Spleen (tissue), 11 donors: ENCODE measurements at regions not wholly inside any gene's neighbourhood (a gene's known extent, or its start where the extent isn't known, plus 50 kb on each side); places are given as distances from the start of the nearest gene placed in this dataset.

Experiments
- DNase-seq: peaks from one replicate; pipeline ENCODE4 v3.0.0-alpha.2; 2020
- H3K27ac ChIP-seq, 8 donors: fragments of 200-600 bp; sonication (generic) in 7 of 8; 1 replicate in 4 of 8; 2 replicates in 4 of 8; pipeline versions ENCODE4 v1.5.0 to v1.8.0; 2016 to 2021; ENCODE audit warnings: inconsistent platforms in 4 of 8, mild to moderate bottlenecking in 4 of 8, moderate library complexity in 1 of 8
- H3K27me3 ChIP-seq, 7 donors: fragments of 200-600 bp; sonication (generic) in 6 of 7; replicated peaks in 1 of 7; 1 replicate in 4 of 7; 2 replicates in 3 of 7; pipeline versions ENCODE4 v1.5.0 to v1.8.0; 2016 to 2021; ENCODE audit warnings: inconsistent platforms in 3 of 7, mild to moderate bottlenecking in 1 of 7
- H3K36me3 ChIP-seq, 6 donors: fragments of 200-600 bp; sonication (generic) in 5 of 6; 1 replicate in 4 of 6; 2 replicates in 2 of 6; pipeline versions ENCODE4 v1.5.0 to v1.8.0; 2016 to 2021; ENCODE audit warnings: inconsistent platforms in 2 of 6
- H3K4me1 ChIP-seq, 6 donors: fragments of 200-600 bp; sonication (generic) in 5 of 6; 1 replicate in 3 of 6; 2 replicates in 3 of 6; pipeline versions ENCODE4 v1.5.0 to v1.8.0; 2016 to 2021; ENCODE audit warnings: inconsistent platforms in 3 of 6
- H3K4me3 ChIP-seq, 8 donors: fragments of 200-600 bp; sonication (generic) in 7 of 8; 1 replicate in 4 of 8; 2 replicates in 4 of 8; pipeline versions ENCODE4 v1.5.0 to v1.8.0; 2016 to 2021; ENCODE audit warnings: inconsistent platforms in 4 of 8, mild to moderate bottlenecking in 4 of 8, moderate library complexity in 2 of 8
- H3K9me3 ChIP-seq, 8 donors: fragments of 200-600 bp; sonication (generic) in 7 of 8; 1 replicate in 4 of 8; 2 replicates in 4 of 8; pipeline versions ENCODE4 v1.5.0 to v1.8.0; 2016 to 2021; ENCODE audit warnings: inconsistent platforms in 4 of 8
- CTCF ChIP-seq, 11 experiments: fragments of 200-600 bp in 7 of 11; fragments of 450-650 bp in 4 of 11; sonication (generic) in 4 of 11; IDR thresholded peaks in 8 of 11; conservative IDR thresholded peaks in 3 of 11; 1 replicate in 7 of 11; 2 replicates in 4 of 11; pipeline versions ENCODE4 v1.4.0 to v1.8.0; 2016 to 2021; ENCODE audit warnings: antibody characterized with exemption in 11 of 11, inconsistent platforms in 4 of 11, mild to moderate bottlenecking in 1 of 11
- POLR2A ChIP-seq, 3 donors: fragments of 450-650 bp; IDR thresholded peaks; one replicate each; pipeline ENCODE4 v1.5.1; 2017; ENCODE audit warnings: antibody characterized with exemption in 3 of 3, mild to moderate bottlenecking in 1 of 3
- POLR2AphosphoS5 ChIP-seq, 3 donors: sonication (generic); formaldehyde crosslinking; IDR thresholded peaks; one replicate each; pipeline ENCODE4 v1.5.1; 2017; ENCODE audit warnings: antibody characterized with exemption in 3 of 3
- WGBS, 5 donors: extraction: QIAGEN DNeasy Blood & Tissue Kit in 3 of 5; methylation state at CpG; one replicate each; pipeline versions ENCODE4 v1.1.5 to v1.1.7; 2013 to 2018; 5-methylcytosine and 5-hydroxymethylcytosine counted together
- intact Hi-C: fragments of 100-400 bp; cut with DNase I; formaldehyde crosslinking; loops from one replicate; pipeline ENCODE4 v1.15.0; 2023; ENCODE audit warnings: low total_unique reads
- donor health status: healthy with polysubstance abuse.
- donor health status: DM: no; HTN: no; CAD: no; lungs with moderate emphysema.
- donor health status: DM: no; HTN: no; CAD: no.
- donor health status: Bipolar disorder and iron deficiency.
- donor health status: healthy.
- donor health status: DM: no; HTN: no; CAD: no.
- donor health status: DM: yes; HTN: yes; CAD: no.

- no peak overlapping the region for H3K27ac ChIP-seq
- TF ChIP-seq POLR2A (IDR thresholded peaks at IDR 0.05) (no peak), CTCF (IDR thresholded peaks at IDR 0.05 in 8 of 11, conservative IDR thresholded peaks at IDR 0.05 in 3 of 11) (no peak), POLR2AphosphoS5 (IDR thresholded peaks at IDR 0.05) (no peak)
- H3K36me3 ChIP-seq = no peaks in the 10 kb centered on the region
- no peak overlapping the region for H3K4me3 ChIP-seq
- 81 to 88% (median 85%) methylated on average over 7 of the region's 7 CpGs for WGBS, 5 donors
- H3K4me1 ChIP-seq = no peaks in the 10 kb centered on the region
- DNase-seq = no peak
- no peaks in the 10 kb centered on the region for H3K27me3 ChIP-seq
- intact Hi-C loops = no loop called here
- peaks cover 0 to 8% (median 0%) of the 10 kb centered on the region in 8 donors for H3K9me3 ChIP-seq
Observed at GRCh38 chr14:65257425-65257824, 155.1 kb upstream of the FUT8 start.

- no peak for TF ChIP-seq CTCF (IDR thresholded peaks at IDR 0.05 in 8 of 11, conservative IDR thresholded peaks at IDR 0.05 in 3 of 11)
- TF ChIP-seq POLR2A (IDR thresholded peaks at IDR 0.05) = no peak
- TF ChIP-seq POLR2AphosphoS5 (IDR thresholded peaks at IDR 0.05) = no peak
- Histone ChIP-seq H3K4me1 (no peaks in the 10 kb centered on the region), H3K4me3 (no peak overlapping the region), H3K27me3 (no peaks in the 10 kb centered on the region), H3K9me3 (peaks cover 0 to 8% (median 0%) of the 10 kb centered on the region in 8 donors), H3K36me3 (no peaks in the 10 kb centered on the region), H3K27ac (no peak overlapping the region)
- 57 to 77% (median 72%) methylated on average over 1 of the region's 1 CpG for WGBS, 5 donors
- DNase-seq = no peak
- intact Hi-C loops = no loop called here
Observed at GRCh38 chr14:65258391-65258790, 154.1 kb upstream of the FUT8 start.

GRCh38 chr14:65259000-65259399 is 153.5 kb upstream of the FUT8 start:
- intact Hi-C loops = no loop called here
- 92 to 100% (median 93%) methylated on average over 2 of the region's 2 CpGs for WGBS, 5 donors
- Histone ChIP-seq H3K27ac (no peak overlapping the region), H3K27me3 (no peaks in the 10 kb centered on the region), H3K9me3 (peaks cover 0 to 8% (median 0%) of the 10 kb centered on the region in 8 donors), H3K4me3 (no peak overlapping the region), H3K36me3 (no peaks in the 10 kb centered on the region), H3K4me1 (no peaks in the 10 kb centered on the region)
- DNase-seq = no peak
- no peak for TF ChIP-seq CTCF (IDR thresholded peaks at IDR 0.05 in 8 of 11, conservative IDR thresholded peaks at IDR 0.05 in 3 of 11)
- no peak for TF ChIP-seq POLR2A (IDR thresholded peaks at IDR 0.05)
- TF ChIP-seq POLR2AphosphoS5 (IDR thresholded peaks at IDR 0.05) = no peak

GRCh38 chr14:65260786-65261185 is 151.7 kb upstream of the FUT8 start:
- TF ChIP-seq POLR2A (IDR thresholded peaks at IDR 0.05) (no peak), CTCF (IDR thresholded peaks at IDR 0.05 in 8 of 11, conservative IDR thresholded peaks at IDR 0.05 in 3 of 11) (no peak), POLR2AphosphoS5 (IDR thresholded peaks at IDR 0.05) (no peak)
- Histone ChIP-seq H3K27ac (no peak overlapping the region), H3K4me1 (no peaks in the 10 kb centered on the region), H3K9me3 (peaks cover 0 to 8% (median 0%) of the 10 kb centered on the region in 8 donors), H3K27me3 (no peaks in the 10 kb centered on the region), H3K4me3 (no peak overlapping the region), H3K36me3 (no peaks in the 10 kb centered on the region)
- no peak for DNase-seq
- WGBS, 5 donors = 91 to 97% (median 96%) methylated on average over 2 of the region's 2 CpGs
- intact Hi-C loops = no loop called here
